ENCODE measurements at regions not wholly inside any gene's neighbourhood (a gene's known extent, or its start where the extent isn't known, plus 50 kb on each side); places are given as distances from the start of the nearest gene placed in this dataset.
"Not testable (repeated sequence)": the region's sequence is repeated elsewhere in the genome, so short reads cannot be mapped to it uniquely, and the experiment has no call there.

DNA sequence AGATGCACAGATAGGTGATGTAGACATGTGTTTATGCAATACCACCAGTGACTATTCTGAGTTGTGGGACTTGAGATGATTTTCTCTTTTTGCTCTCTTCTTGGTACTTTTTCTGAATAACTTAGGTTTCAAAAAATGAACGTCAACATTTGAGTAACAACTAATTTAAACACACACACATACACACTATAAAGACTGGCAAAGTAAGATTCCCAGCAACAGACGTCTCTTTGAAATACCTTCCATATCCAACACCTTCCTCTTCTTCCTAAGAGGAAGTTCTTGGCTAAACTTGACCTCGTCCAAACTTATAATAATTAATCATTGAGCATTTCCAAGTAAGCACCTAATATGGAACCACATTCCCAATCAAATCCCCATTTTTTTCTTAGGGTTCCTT, 81.6 kb upstream of the RGPD4 start:
- H4K12ac ChIP-seq (ENCODE audit: low read depth, low read length): no peak overlapping the region
- H3K27ac ChIP-seq (ENCODE audit: low read depth, low read length): no peak overlapping the region
- H3K36me3 ChIP-seq (ENCODE audit: control insufficient read depth in 1 of 2, insufficient read depth in 2 of 2, low read length in 2 of 2): no peaks in the 10 kb centered on the region
- no peak overlapping the region for H3K18ac ChIP-seq (ENCODE audit: low read length)
- H3K4ac ChIP-seq (ENCODE audit: low read depth, low read length): no peak overlapping the region
- no peak overlapping the region for H3K9ac ChIP-seq (ENCODE audit: low read length)
- no peak overlapping the region for H2BK120ac ChIP-seq (ENCODE audit: insufficient read depth, low read length, poor library complexity)
- no CpG with 5 or more reads among the region's 3 CpGs for WGBS (ENCODE audit: extremely low coverage, insufficient coverage, insufficient read length)
- no peaks in the 10 kb centered on the region for H3K9me3 ChIP-seq (ENCODE audit: insufficient read depth, low read depth, low read length)
- DNase-seq: no peak
- H3K4me2 ChIP-seq (ENCODE audit: low read length): no peak overlapping the region
- no peaks in the 10 kb centered on the region for H3K79me2 ChIP-seq (ENCODE audit: control insufficient read depth, insufficient read depth, low read length, poor library complexity)
- no peaks in the 10 kb centered on the region for H3K27me3 ChIP-seq (ENCODE audit: insufficient read depth, low read length)
- H3K14ac ChIP-seq (ENCODE audit: low read length): no peak overlapping the region
- H4K91ac ChIP-seq (ENCODE audit: low read depth, low read length): no peak overlapping the region
- H2AK5ac ChIP-seq (ENCODE audit: low read length): no peak overlapping the region
- H2BK5ac ChIP-seq (ENCODE audit: low read depth, low read length, poor library complexity): no peak overlapping the region
- H2BK12ac ChIP-seq (ENCODE audit: low read length): no peak overlapping the region
- no peaks in the 10 kb centered on the region for H3K79me1 ChIP-seq (ENCODE audit: low read length)
- no peaks in the 10 kb centered on the region for H3K4me1 ChIP-seq (ENCODE audit: control insufficient read depth in 1 of 2, insufficient read depth in 2 of 2, low read length in 2 of 2)
- no peak overlapping the region for H3K23ac ChIP-seq (ENCODE audit: low read length)
- no peak overlapping the region for H4K8ac ChIP-seq (ENCODE audit: low read depth, low read length)
- no peak overlapping the region for H2AFZ ChIP-seq (ENCODE audit: insufficient read depth, low read length, poor library complexity)
- no peak overlapping the region for H3K4me3 ChIP-seq (ENCODE audit: low read depth, low read length)

DNA sequence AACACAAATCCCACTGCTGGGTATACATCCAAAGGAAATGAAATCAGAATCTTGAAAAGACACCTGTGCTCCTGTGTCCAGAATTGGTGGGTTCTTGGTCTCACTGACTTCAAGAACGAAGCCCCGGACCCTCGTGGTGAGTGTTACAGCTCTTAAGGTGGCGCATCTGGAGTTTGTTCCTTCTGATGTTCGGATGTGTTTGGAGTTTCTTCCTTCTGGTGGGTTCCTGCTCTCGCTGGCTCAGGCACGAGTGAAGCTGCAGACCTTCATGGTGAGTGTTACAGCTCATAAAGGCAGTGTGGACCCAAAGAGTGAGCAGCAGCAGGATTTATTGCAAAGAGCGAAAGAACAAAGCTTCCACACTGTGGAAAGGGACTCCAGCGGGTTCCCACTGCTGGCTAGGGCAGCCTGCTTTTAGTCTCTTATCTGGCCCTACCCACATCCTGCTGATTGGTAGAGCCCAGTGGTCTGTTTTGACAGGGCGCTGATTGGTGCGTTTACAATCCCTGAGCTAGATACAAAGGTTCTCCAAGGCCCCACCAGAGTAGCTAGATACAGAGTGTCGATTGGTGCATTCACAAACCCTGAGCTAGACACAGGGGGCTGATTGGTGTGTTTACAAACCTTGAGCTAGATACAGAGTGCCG, 80.0 kb upstream of the RGPD4 start:
- H2BK12ac ChIP-seq (ENCODE audit: low read length); H4K91ac ChIP-seq (ENCODE audit: low read depth, low read length); H3K4me3 ChIP-seq (ENCODE audit: low read depth, low read length); DNase-seq; H3K18ac ChIP-seq (ENCODE audit: low read length); H3K9ac ChIP-seq (ENCODE audit: low read length); H3K27ac ChIP-seq (ENCODE audit: low read depth, low read length); H2BK5ac ChIP-seq (ENCODE audit: low read depth, low read length, poor library complexity); H3K4me2 ChIP-seq (ENCODE audit: low read length); H4K8ac ChIP-seq (ENCODE audit: low read depth, low read length); H2AFZ ChIP-seq (ENCODE audit: insufficient read depth, low read length, poor library complexity); H3K14ac ChIP-seq (ENCODE audit: low read length); H3K4me1 ChIP-seq (ENCODE audit: control insufficient read depth in 1 of 2, insufficient read depth in 2 of 2, low read length in 2 of 2); H4K12ac ChIP-seq (ENCODE audit: low read depth, low read length); H3K79me2 ChIP-seq (ENCODE audit: control insufficient read depth, insufficient read depth, low read length, poor library complexity); H3K36me3 ChIP-seq (ENCODE audit: control insufficient read depth in 1 of 2, insufficient read depth in 2 of 2, low read length in 2 of 2); H3K9me3 ChIP-seq (ENCODE audit: insufficient read depth, low read depth, low read length); H3K23ac ChIP-seq (ENCODE audit: low read length); H3K4ac ChIP-seq (ENCODE audit: low read depth, low read length); H2AK5ac ChIP-seq (ENCODE audit: low read length); H2BK120ac ChIP-seq (ENCODE audit: insufficient read depth, low read length, poor library complexity); H3K79me1 ChIP-seq (ENCODE audit: low read length); H3K27me3 ChIP-seq (ENCODE audit: insufficient read depth, low read length): not testable (repeated sequence)
- WGBS (ENCODE audit: extremely low coverage, insufficient coverage, insufficient read length): no CpG with 5 or more reads among the region's 13 CpGs

DNA sequence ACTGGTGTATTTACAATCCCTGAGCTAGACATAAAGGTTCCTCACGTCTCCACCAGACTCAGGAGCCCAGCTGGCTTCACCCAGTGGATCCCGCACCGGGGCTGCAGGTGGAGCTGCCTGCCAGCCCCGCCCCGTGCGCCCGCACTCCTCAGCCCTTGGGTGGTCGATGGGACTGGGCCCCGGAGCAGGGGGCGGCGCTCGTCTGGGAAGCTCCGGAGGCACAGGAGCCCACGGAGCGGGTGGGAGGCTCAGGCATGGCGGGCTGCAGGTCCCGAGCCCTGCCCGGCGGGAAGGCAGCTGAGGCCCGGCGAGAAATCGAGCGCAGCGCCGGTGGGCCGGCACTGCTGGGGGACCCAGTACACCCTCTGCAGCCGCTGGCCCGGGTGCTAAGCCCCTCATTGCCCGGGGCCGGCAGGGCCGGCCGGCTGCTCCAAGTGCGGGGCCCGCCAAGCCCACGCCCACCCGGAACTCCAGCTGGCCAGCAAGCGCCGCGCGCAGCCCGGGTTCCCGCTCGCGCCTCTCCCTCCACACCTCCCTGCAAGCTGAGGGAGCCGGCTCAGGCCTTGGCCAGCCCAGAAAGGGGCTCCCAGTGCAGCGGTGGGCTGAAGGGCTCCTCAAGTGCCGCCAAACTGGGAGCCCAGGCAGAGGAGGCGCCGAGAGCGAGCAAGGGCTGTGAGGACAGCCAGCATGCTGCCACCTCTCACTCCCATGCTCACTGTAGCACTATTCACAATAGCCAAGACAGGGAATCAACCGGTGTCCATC, 79.3 kb upstream of the RGPD4 start:
- not testable (repeated sequence) for H4K8ac ChIP-seq (ENCODE audit: low read depth, low read length); H4K12ac ChIP-seq (ENCODE audit: low read depth, low read length); H4K91ac ChIP-seq (ENCODE audit: low read depth, low read length); H3K27me3 ChIP-seq (ENCODE audit: insufficient read depth, low read length); H3K14ac ChIP-seq (ENCODE audit: low read length); H3K36me3 ChIP-seq (ENCODE audit: control insufficient read depth in 1 of 2, insufficient read depth in 2 of 2, low read length in 2 of 2); H3K9me3 ChIP-seq (ENCODE audit: insufficient read depth, low read depth, low read length); H3K4me2 ChIP-seq (ENCODE audit: low read length); H3K23ac ChIP-seq (ENCODE audit: low read length); H3K79me2 ChIP-seq (ENCODE audit: control insufficient read depth, insufficient read depth, low read length, poor library complexity); DNase-seq; H2BK120ac ChIP-seq (ENCODE audit: insufficient read depth, low read length, poor library complexity); H2BK5ac ChIP-seq (ENCODE audit: low read depth, low read length, poor library complexity); H3K79me1 ChIP-seq (ENCODE audit: low read length); H2BK12ac ChIP-seq (ENCODE audit: low read length); H2AK5ac ChIP-seq (ENCODE audit: low read length); H3K18ac ChIP-seq (ENCODE audit: low read length); H3K9ac ChIP-seq (ENCODE audit: low read length); H3K4me1 ChIP-seq (ENCODE audit: control insufficient read depth in 1 of 2, insufficient read depth in 2 of 2, low read length in 2 of 2); H2AFZ ChIP-seq (ENCODE audit: insufficient read depth, low read length, poor library complexity); H3K27ac ChIP-seq (ENCODE audit: low read depth, low read length); H3K4ac ChIP-seq (ENCODE audit: low read depth, low read length); H3K4me3 ChIP-seq (ENCODE audit: low read depth, low read length)
- WGBS (ENCODE audit: extremely low coverage, insufficient coverage, insufficient read length): no CpG with 5 or more reads among the region's 51 CpGs

DNA sequence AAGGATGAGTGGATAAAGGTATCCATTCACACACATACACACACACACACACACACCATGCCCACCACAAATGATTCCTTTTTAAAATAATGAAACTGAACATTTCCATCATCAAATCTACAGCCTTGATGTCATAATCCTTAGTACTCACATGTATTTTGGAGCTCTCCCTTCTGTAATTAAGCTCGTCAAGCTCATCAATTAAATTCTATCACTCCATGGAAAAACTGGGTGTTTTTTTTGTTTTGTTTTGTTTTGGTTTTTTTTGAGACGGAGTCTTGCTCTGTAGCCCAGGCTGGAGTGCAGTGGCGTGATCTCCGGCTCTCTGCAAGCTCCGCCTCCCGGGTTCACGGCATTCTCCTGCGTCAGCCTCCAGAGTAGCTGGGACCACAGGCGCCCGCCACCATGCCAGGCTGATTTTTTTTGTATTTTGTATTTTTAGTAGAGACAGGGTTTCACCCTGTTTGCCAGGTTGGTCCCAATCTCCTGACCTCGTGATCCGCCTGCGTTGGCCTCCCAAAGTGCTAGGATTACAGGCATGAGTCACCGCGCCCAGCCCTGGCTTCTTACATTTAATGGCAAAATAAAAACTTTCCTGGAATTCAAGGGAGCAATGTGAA, 78.6 kb upstream of the RGPD4 start:
- Histone ChIP-seq H4K12ac (ENCODE audit: low read depth, low read length) (no peak overlapping the region), H3K9me3 (ENCODE audit: insufficient read depth, low read depth, low read length) (peaks cover 2% of the 10 kb centered on the region), H2AFZ (ENCODE audit: insufficient read depth, low read length, poor library complexity) (no peak overlapping the region), H3K79me2 (ENCODE audit: control insufficient read depth, insufficient read depth, low read length, poor library complexity) (no peaks in the 10 kb centered on the region), H3K79me1 (ENCODE audit: low read length) (no peaks in the 10 kb centered on the region), H3K9ac (ENCODE audit: low read length) (no peak overlapping the region), H2BK5ac (ENCODE audit: low read depth, low read length, poor library complexity) (no peak overlapping the region), H3K4me2 (ENCODE audit: low read length) (no peak overlapping the region), H3K27me3 (ENCODE audit: insufficient read depth, low read length) (no peaks in the 10 kb centered on the region), H3K23ac (ENCODE audit: low read length) (no peak overlapping the region), H3K4ac (ENCODE audit: low read depth, low read length) (no peak overlapping the region), H3K4me3 (ENCODE audit: low read depth, low read length) (no peak overlapping the region), H2BK120ac (ENCODE audit: insufficient read depth, low read length, poor library complexity) (no peak overlapping the region), H3K14ac (ENCODE audit: low read length) (no peak overlapping the region), H2BK12ac (ENCODE audit: low read length) (no peak overlapping the region), H4K91ac (ENCODE audit: low read depth, low read length) (no peak overlapping the region), H3K4me1 (ENCODE audit: control insufficient read depth in 1 of 2, insufficient read depth in 2 of 2, low read length in 2 of 2) (no peaks in the 10 kb centered on the region), H3K36me3 (ENCODE audit: control insufficient read depth in 1 of 2, insufficient read depth in 2 of 2, low read length in 2 of 2) (no peaks in the 10 kb centered on the region), H3K27ac (ENCODE audit: low read depth, low read length) (no peak overlapping the region), H4K8ac (ENCODE audit: low read depth, low read length) (no peak overlapping the region), H2AK5ac (ENCODE audit: low read length) (no peak overlapping the region), H3K18ac (ENCODE audit: low read length) (no peak overlapping the region)
- WGBS (ENCODE audit: extremely low coverage, insufficient coverage, insufficient read length): no CpG with 5 or more reads among the region's 15 CpGs
- peak in 1 of 2 donors; percentile 37 for DNase-seq

Measured in trophoblast cell (in vitro differentiated cells and primary cell).